DMS 273 (cell line): ENCODE measurements at regions not wholly inside any gene's neighbourhood (a gene's known extent, or its start where the extent isn't known, plus 50 kb on each side); places are given as distances from the start of the nearest gene placed in this dataset.

Experiments
- DNase-seq: peaks from one replicate; lab custom pipeline; 2025; ENCODE audit not compliant: unreplicated experiment; lab: John Stamatoyannopoulos, UW

DNA sequence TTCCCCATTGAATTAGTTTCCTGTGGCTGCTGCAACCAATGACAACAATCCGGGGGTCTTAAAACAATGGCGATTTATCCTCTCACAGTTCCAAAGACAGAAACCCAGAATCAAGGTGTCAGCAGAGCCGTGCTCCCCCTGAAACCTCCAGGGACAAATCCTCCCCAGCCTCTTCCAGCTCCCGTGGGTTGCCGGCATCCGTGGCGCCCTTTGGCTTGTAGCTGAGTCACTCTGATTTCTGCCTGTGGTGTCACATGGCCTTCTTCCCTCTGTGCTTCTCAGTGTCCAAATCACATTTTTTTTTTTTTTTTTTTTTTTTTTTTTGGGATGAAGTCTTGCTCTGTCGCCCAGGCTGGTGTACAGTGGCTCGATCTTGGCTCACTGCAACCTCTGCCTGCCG lies 64.5 kb upstream of the STX18 start:
- no peak for DNase-seq

DNA sequence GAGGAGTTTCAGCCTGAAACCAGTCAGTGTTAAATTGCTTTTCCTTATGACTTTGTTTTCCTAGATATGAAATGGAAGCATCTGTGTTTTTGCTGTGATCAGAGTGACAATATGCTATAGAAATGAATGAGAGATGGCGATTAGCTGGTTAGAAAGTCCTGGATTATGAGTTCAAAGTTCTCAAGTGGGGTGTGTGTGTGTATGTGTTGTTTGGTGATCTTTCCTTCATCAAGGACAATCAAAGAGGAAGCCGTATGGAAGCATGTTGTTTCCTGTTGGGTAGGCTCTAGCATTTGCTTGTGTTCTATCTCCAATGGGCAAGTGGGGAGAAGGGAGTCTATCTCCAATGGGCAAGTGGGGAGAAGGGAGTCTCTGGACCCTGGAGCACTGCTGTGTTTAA lies 64.0 kb upstream of the STX18 start:
- no peak for DNase-seq

DNA sequence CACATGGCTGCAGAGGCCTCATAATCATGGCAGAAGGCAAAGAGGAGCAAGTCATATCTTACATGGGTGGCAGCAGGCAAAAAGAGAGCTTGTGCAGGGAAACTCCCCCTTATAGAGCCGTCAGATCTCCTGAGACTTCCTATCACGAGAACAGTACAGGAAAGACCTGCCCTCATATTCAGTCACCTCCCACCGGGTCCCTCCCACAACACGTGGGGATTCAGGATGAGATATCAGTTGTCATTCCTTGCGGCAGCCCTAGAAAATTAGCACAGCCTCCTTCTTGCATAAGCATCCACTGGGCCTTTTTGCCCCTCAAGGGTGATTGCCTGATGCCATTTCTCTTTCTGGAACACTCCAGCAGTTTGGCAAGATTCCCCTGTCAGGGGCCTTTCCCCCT lies 61.7 kb upstream of the STX18 start:
- DNase-seq, result no peak

DNA sequence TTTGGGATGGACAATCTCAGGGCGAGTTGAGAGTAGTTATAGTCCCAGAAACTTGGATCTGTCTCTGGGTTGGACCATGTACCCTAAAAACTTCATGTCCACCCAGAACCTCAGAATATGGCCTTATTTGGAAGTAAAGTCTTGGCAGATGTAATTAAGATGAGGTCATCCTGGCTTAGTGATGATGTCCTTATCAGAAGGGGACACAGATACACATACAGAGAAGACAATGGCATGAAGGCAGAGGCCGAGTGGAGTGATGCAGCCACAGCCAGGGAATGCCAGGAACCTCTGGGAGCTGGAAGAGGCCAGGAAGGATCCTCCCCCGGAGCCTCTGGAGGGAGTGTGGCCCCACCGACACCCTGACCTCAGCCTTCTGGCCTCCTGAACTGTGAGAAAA lies 61.2 kb upstream of the STX18 start:
- DNase-seq, result no peak

DNA sequence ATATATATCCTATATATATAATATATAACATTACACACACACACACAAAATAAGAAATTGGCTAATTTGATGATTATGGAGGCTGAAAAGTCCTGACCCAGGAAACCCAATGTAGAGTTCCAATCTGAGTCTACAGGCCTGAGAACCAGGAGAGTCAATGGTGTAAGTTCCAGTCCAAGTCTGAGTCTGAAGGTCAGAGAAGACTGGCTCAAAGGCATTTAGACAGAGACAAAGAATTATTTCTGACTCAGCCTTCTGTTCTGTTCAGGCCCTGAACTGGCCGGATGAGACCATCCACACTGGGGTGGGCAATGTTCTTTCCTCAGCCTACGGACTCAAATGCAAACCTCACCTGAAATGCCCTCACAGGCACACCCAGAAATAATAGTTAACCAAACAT lies 60.6 kb upstream of the STX18 start:
- DNase-seq, result no peak

DNA sequence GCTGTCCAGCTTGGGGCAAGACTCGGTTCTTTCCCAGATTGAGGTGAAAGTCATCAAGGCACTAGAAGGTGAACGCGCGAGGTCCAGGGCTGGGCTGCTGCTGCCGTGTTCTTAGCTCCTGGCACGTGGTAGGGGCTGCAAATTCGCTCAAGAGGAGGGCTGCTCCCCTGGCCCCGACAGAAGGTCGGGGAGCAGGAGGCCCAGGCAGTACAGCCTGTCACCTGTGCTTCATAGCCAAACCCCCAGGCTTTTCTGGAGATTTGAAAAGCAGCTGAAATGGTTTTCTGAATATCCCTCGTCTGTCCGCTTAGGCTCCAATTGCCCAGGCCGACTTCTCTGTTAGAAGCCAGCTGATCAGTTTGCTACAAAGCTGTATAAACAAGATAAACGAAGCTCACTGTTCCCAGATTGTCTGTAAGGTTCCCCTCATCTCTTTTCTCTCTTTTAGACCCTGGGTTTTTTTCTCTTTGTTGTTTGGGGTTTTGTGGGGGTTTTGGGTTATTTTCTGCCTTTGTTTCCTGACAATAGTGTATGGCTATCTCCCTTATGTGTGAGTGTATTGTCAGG lies 60.0 kb upstream of the STX18 start:
- DNase-seq, result no peak

DNA sequence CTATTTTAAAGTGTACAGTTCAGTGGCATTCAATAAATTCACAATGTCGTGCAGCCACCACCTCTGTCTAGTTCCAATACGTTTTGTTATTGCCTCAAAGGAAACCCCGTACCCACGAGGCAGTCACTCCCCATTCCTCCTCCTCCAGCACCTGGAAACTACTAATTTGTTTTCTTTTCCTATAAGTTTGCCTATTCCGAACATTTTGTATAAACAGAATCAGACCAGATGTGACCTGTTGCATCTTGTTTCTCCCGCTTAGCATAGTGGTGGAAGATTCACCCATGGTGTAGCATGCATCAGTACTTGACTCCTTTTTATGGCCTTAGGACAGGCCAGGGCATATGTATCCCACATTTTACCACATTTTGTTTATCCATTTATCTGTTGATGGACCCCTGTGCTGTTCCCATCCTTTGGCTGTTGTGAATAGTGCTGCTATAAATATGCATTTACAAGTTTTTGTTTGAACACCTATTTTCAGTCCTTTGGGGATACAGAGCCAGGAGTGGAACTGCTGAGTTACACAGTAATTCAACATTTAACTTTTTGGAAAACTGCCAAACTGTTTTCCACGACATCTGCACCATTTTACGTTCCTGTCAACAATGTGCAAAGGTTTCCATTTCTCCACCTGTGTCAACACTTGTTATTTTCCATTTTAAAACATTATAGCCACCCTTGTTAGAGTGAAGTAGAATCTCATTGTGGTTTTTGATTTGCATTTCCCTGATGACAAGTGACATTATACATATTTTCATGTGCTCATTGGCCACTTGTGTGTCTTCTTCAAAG lies 57.8 kb upstream of the STX18 start:
- peak; percentile 43 for DNase-seq

DNA sequence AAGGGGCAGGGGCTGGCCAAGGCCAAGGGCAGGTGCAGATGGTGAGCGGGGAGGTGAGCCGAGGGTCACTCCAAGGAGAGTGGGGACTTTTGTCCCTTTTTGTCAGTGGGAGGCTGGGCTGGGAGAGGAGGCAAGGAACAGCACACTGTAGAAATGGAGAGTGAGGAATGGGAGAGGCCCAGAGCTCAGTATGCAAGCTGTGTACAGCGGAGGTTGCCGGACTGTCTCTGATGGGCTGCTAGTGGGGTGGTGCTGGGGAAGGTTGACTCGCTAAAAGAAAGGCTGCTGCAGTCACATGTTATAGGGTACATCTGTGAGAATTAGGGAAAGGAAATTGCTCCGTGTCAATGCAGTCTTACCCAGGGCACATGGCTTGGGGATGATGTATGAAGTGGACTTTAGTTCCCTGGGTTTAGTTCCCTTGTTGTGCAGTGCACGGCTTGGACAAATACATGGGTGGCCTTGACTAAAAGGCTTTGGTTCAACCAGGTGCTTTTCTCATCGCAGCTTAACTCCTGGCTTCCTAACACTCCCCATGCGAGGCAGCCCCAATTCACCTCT lies 57.1 kb upstream of the STX18 start:
- DNase-seq, result no peak

DNA sequence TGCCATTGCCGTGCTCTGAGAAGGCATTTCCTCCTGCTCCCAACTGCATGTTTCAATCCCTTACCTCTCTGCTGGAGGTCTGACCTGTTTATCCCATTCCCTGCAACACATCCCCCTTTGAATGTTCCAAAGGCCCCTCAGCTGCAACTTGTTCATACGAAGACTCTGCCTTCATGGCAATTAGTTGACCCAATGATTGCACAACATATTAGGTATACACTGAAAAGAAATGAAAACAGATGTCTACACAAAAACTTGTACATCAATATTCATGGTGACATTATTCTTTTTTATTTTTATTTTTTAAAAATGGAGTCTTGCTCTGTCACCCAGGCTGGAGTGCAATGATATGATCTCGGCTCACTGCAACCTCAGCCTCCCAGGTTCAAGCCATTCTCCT lies 54.9 kb upstream of the STX18 start:
- no peak for DNase-seq

DNA sequence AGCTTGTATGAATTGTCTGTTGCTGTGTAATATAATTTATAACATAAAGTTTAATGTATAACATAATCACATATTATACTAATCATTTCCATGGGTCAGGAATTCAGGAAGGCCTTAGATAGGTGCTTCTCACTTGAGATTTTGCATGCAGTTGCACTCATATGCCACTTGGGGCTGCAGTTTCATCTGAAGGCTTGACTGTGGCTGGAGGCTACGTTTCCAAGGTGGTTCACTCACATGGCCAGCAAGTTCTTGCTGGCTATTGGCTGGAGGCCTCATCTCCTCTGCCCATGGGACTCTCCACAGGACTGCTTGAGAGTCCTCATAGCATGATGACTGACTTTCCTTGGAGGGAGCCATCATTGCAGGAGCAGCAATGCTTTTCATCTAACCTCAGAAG lies 53.4 kb upstream of the STX18 start:
- peak; percentile 5 for DNase-seq

DNA sequence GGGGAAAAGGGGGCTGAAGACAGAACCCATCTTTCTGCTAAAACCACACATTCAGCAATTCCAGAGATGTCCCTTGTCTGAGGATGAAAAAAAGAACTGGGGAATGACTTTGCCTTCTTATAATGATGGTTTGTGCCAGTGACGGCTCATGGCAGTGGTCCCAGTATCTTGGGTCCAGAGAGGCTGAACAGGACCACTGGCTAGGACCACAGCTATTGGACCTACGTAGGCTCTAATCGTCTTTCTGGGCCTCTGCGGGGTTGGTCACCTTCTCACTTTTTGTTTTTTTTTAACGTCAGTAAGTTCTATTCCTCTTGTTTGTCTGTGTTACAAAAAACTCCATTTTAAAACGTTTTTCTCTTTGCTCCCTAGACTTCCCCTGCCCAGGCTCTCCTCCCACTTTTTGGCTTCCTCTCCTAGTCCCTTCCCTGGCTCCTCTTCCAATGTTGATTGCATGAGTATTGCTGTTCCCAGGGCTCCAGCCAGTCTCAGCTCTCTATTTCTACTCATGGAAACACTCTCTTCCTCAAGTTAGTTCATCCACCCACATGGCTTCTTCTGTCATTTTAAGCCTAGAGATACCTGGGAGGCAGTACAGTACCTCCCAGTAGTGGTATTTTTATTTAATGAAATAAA lies 52.6 kb upstream of the STX18 start:
- no peak for DNase-seq

DNA sequence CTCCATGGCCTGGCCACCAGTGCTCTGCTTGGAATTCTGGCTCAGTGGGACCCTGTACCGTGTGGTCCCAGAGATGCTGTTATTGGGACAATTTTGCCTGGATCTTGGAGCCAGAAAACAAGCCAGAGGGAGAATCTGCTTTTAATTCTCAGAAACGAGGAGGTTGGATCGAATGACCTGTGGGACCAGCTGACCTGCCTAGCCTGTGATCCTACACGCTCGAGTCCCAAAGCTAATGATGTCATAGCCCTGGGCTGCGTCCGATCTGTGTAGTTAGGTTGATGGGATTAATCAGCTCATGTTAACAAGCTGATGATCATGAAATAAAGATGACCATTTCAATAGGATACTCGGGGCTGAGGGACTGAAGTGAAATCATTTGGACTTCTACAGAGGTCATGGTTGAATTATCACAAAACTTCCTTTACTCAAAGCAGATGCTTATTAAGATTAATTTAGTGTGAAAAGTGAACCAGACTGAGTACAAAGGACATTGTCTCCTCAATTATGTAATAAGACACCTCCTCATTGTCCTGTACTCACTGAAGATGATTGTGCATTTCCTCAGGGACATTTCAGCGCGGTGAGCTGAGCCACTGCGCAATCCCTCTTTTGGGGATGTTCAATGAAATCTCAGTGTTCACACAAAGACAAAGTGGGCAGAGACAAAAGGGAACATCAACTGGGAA lies 51.9 kb upstream of the STX18 start:
- DNase-seq, result no peak

DNA sequence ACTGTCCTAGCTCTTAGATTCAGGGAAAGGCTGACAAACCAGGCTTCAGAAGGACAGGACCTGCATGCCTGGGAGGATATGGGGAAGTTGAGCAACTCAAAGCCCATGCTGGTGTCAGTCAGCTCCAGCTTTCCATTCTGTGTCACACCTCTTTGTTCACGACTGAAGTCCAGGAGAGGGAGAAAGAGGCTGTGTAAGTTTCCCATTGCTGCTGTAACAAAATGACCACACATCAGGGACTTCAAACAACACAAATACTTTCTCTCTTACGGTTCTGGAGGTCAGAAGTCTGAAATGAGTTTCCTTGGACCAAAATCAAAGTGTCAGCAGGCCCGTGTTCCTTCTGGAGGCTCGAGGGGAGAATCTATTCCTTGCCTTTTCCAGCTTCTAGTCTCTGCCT lies 50.6 kb upstream of the STX18 start:
- no peak for DNase-seq
